Gastroesophageal sphincter (tissue), 3 donors: ENCODE measurements at regions not wholly inside any gene's neighbourhood (a gene's known extent, or its start where the extent isn't known, plus 50 kb on each side); places are given as distances from the start of the nearest gene placed in this dataset.

Source experiments
- CTCF ChIP-seq, 4 experiments: fragments of 200-600 bp in 2 of 4; fragments of 450-650 bp in 2 of 4; sonication (generic) in 1 of 4; IDR thresholded peaks; one replicate each; pipeline ENCODE4 v1.5.1; 2017 to 2019; ENCODE audit warnings: antibody characterized with exemption in 4 of 4, mild to moderate bottlenecking in 2 of 4, moderate library complexity in 2 of 4
- EP300 ChIP-seq: sonication (generic); formaldehyde crosslinking; IDR thresholded peaks from one replicate; pipeline ENCODE4 v1.6.1; 2017; ENCODE audit warnings: antibody characterized with exemption, mild to moderate bottlenecking
- POLR2AphosphoS5 ChIP-seq: sonication (generic); formaldehyde crosslinking; IDR thresholded peaks from one replicate; pipeline ENCODE4 v1.6.1; 2017; ENCODE audit warnings: antibody characterized with exemption

GRCh38 chr4:23068287-23068686, 375.6 kb downstream of the GBA3 start:
- TF ChIP-seq CTCF (IDR thresholded peaks at IDR 0.05) = no peak
- no peak for TF ChIP-seq EP300
- no peak for TF ChIP-seq POLR2AphosphoS5
